Activated CD4-positive, alpha-beta T cell treated with anti-CD3 and anti-CD28 coated beads, Interleukin-2, Interleukin-4, amounts not matched to agents 100 ng/mL and 50 ng/mL, durations not matched to agents 16 hours and 8 hours (primary cell): ENCODE measurements at regions not wholly inside any gene's neighbourhood (a gene's known extent, or its start where the extent isn't known, plus 50 kb on each side); places are given as distances from the start of the nearest gene placed in this dataset.
"Not testable (repeated sequence)": the region's sequence is repeated elsewhere in the genome, so short reads cannot be mapped to it uniquely, and the experiment has no call there.

ENCODE experiments used
- DNase-seq: peaks from one replicate; pipeline ENCODE4 v3.0.0-alpha.2; 2020; ENCODE audit warnings: low spot score

GRCh38 chr20:22070610-22071058 lies 365.2 kb downstream of the PAX1 start:
- DNase-seq, result no peak

GRCh38 chr20:22063753-22064152 lies 358.3 kb downstream of the PAX1 start:
- no peak for DNase-seq

- no peak for DNase-seq
Observed at GRCh38 chr20:22062874-22063273, 357.4 kb downstream of the PAX1 start.

- no peak for DNase-seq
Observed at GRCh38 chr20:22060610-22061009, 355.1 kb downstream of the PAX1 start.

DNA sequence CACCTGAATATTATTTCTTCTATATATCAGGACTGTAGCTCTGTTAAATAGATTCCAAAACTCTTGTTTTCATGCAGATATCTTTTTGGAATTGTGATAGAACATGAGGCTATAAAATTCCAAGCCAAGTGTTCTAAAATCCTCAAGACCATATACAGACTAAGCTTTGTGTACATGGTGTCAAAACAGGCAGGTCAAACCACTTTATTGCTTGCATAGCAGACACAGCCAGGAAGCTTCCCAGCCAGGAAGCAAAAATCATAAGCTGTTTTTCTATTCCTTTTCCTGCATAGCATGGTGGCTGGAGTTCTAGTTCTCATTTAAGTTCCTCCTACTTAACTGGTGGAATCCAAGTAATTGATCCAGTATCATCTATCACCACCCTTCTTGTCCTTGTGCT lies 353.3 kb downstream of the PAX1 start:
- DNase-seq, result no peak

GRCh38 chr20:22055981-22056380 lies 350.5 kb downstream of the PAX1 start:
- DNase-seq, result no peak

DNA sequence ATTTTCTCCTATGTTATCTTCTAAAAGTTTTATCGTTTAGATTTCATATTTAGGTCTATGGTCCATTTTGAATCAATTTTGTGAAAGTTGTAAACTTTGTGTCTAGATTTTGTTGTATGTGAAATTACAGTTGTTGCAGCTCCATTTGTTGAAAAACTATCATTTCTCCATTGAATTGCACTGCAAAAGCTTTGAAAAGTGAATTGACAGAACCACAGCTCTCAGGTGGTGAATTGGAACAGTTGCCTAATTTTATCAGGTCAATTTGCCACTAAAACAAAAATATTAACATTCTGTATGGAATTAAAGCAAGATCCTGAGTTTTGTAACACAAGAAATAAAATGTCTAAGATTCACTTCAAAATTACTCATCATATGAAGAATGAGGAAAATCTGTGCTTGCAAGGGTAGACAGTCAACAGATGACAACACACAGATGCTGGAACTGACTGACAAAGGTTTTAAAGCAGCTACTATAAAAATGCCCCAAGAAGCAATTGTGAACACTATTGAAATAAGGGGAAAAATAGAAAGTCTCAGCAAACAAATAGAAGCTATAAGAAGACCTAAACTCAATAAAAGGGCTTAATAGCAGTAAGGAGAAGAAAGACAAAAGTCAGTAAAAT lies 346.7 kb downstream of the PAX1 start:
- no peak for DNase-seq

DNA sequence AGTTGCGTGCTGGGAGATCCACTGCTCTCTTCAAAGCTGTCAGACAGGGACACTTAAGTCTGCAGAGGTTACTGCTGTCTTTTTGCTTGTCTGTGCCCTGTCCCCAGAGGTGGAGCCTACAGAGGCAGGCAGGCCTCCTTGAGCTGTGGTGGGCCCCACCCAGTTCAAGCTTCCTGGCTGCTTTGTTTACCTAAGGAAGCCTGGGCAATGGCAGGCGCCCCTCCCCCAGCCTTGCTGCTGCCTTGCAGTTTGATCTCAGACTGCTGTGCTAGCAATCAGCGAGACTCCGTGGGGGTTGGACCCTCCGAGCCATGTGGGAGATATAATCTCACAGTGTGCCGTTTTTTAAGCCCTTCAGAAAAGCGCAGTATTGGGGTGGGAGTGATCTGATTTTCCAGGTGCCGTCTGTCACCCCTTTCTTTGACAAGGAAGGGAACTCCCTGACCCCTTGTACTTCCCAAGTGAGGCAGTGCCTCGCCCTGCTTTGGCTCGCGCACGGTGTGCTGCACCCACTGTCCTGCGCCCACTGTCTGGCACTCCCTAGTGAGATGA lies 340.6 kb downstream of the PAX1 start:
- not testable (repeated sequence) for DNase-seq

DNA sequence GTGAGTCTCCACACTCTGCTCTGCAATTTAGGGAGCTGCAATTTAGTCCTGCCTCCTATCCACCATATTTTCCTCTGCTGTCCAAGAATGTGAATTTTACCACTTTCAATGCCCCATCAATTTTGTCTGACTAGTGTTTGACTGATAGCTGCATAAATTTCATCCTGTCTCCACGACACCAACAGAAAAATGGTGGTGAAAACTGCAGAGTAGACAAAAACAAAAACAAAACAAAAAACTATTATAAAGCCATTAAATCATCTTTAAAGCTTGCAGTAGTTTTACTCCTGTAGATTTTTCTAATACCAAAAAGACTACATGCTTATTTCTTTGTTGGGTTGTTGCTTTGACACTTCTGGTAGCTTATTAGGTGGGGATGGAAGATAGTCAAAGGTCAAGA lies 322.0 kb downstream of the PAX1 start:
- DNase-seq, result no peak

DNA sequence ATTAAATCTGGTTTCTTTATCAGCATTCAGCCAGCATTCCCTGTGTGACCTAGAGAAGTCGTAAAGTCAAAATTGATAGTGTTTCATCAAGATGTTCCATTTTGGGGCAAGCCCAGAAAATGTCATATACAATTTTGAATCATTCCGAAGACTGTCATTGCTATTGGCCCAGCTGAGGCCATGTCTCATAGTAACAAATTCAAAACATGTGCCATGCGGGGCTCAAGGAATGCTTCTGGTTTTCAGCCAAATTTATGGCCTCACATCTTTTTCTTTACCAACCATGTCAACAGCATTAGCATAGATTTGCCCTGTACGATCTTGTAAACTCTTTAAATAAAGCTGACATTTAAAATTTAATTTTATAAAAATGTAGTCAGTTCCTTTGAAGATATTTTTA lies 314.7 kb downstream of the PAX1 start:
- no peak for DNase-seq

- no peak for DNase-seq
Observed at GRCh38 chr20:22008456-22008855, 303.0 kb downstream of the PAX1 start.

GRCh38 chr20:22006306-22006705 lies 300.8 kb downstream of the PAX1 start:
- no peak for DNase-seq

GRCh38 chr20:22005535-22005934 lies 300.1 kb downstream of the PAX1 start:
- DNase-seq, result no peak

- DNase-seq, result no peak
Observed at GRCh38 chr20:22004946-22005345, 299.5 kb downstream of the PAX1 start.

GRCh38 chr20:22003680-22004079 lies 298.2 kb downstream of the PAX1 start:
- no peak for DNase-seq

DNA sequence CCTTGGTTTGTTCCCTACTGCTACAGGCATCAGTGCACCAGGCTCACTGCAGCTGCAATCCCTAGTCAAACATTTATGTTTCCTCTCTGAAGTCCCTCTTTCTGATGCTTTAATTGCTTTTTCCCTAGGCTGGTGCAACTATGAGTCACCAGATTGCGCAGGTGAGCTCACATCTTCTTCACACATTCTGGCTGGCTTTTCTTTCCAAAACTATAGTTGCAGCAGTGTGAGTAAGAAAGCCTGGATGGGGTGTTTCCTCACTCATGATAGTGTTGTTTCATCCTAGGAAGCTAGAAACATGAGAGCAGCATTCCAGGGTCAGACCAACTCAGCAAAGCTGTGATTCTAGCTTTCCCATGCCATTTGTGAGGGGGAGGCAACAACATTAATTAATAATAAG lies 296.4 kb downstream of the PAX1 start:
- no peak for DNase-seq

GRCh38 chr20:21995461-21995860 lies 290.0 kb downstream of the PAX1 start:
- no peak for DNase-seq

DNA sequence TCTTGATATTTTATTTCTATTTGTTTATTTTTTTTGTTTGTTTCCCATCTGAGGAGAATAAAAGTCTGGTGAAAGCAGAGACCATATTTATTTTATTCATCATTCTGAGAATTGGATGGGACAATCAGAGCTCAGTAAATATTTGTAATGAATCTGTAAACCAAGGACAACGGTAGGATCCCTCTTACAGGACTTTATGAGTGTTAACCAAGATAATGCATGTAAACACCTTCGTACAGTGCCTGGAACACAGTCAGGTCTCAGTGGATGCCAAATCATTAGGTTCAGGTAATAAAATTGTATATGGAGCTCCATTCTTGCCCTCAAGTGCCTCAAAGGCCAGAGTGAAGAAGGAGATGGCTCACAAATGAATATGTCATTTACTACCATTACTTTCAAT lies 288.7 kb downstream of the PAX1 start:
- no peak for DNase-seq

- no peak for DNase-seq
Observed at GRCh38 chr20:21982559-21982958, 277.1 kb downstream of the PAX1 start.

DNA sequence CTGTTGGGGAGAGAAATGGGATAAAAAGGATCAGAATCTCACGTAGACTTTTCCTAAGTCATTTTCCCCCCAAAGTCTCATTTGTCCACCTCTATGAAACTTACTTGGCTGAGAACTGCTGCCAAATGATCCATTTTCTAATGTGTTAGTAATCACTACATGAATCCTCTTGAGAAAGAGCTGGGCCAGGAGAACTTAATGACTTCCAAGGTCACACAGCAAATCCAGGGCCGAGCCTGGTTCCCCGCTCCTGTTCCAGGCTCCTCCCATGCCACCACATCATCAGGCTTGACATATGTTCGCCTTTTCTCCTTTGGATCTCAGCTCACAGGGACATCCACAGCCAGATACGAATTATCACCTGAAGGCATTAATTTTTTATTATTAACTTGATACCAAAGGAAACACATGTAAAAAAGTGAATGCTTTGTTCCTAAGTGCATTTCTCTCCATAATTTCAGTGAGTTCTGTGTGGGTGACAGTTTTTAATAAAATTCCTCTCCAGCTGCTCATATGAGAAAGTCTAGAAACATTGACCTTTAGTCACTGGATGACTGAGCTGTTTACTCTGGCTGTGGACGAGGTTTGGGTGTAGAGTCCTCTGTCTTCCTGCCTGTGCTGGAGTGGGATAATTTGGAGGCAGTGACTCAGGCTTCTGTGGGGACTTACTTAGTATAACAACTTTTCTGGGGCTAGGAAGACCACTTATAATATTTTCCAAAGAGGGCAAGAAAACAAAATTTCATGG lies 276.3 kb downstream of the PAX1 start:
- no peak for DNase-seq

DNA sequence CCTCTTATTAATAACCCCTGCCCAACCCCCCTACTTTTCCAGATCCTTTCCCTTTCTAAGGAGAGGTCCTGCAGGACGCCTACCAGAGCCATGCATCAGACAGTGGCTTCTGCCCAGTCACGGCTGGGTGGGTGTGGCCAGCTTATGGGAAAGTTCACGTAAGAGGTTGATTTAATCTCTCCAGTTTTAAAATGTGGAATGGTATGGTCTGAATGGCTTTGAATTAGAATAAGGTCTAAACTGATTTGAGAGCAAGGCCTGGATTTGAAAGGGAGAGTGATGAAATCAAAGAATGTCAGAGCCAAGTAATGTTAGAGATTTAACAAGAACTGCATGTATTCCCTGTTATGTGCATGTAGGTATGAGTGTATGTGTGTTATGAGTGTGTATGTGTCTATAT lies 275.7 kb downstream of the PAX1 start:
- DNase-seq, result no peak

GRCh38 chr20:21971436-21971835 lies 266.0 kb downstream of the PAX1 start:
- no peak for DNase-seq

- no peak for DNase-seq
Observed at GRCh38 chr20:21968486-21968885, 263.0 kb downstream of the PAX1 start.

- DNase-seq, result no peak
Observed at GRCh38 chr20:21967481-21967880, 262.0 kb downstream of the PAX1 start.
